NB4 (cell line): ENCODE measurements at regions not wholly inside any gene's neighbourhood (a gene's known extent, or its start where the extent isn't known, plus 50 kb on each side); places are given as distances from the start of the nearest gene placed in this dataset.

Source experiments
- DNase-seq: peaks from one replicate; pipeline ENCODE4 v3.0.0; 2010; ENCODE audit warnings: low read depth
- H3K4me3 ChIP-seq: one replicate; pipeline ENCODE4 v1.5.1; 2011; ENCODE audit warnings: mild to moderate bottlenecking, low read depth, low read length, moderate library complexity
- CTCF ChIP-seq: IDR thresholded peaks from one replicate; pipeline ENCODE4 v1.5.1; 2012; ENCODE audit warnings: low read depth, low read length
- MAX ChIP-seq: IDR thresholded peaks from 2 replicates; pipeline ENCODE4 v1.6.1; 2011; ENCODE audit warnings: low read depth, low read length
- MYC ChIP-seq: IDR thresholded peaks from 2 replicates; pipeline ENCODE4 v1.6.1; 2011; ENCODE audit warnings: low read depth, low read length
- POLR2A ChIP-seq: IDR thresholded peaks from 2 replicates; pipeline ENCODE4 v1.6.1; 2011; ENCODE audit warnings: mild to moderate bottlenecking; ENCODE audit not compliant: insufficient read length; ENCODE audit errors: extremely low read depth

- TF ChIP-seq MAX (no peak), CTCF (no peak), MYC (no peak), POLR2A (no peak)
- no peak overlapping the region for H3K4me3 ChIP-seq
- DNase-seq = no peak
Observed at GRCh38 chr11:95442531-95443050, 211.6 kb upstream of the SESN3 start.

GRCh38 chr11:95435628-95436353, 204.8 kb upstream of the SESN3 start:
- TF ChIP-seq MYC (no peak), POLR2A (no peak)
- H3K4me3 ChIP-seq = no peak overlapping the region
- DNase-seq = no peak

GRCh38 chr11:95435192-95435591, 204.2 kb upstream of the SESN3 start:
- TF ChIP-seq MAX (no peak), MYC (no peak), CTCF (no peak), POLR2A (no peak)
- no peak overlapping the region for H3K4me3 ChIP-seq
- no peak for DNase-seq

GRCh38 chr11:95434489-95435057, 203.6 kb upstream of the SESN3 start:
- no peak overlapping the region for H3K4me3 ChIP-seq
- TF ChIP-seq CTCF = no peak
- no peak for TF ChIP-seq MYC
- TF ChIP-seq MAX = no peak
- TF ChIP-seq POLR2A = no peak
- DNase-seq = no peak

- no peak for TF ChIP-seq POLR2A
- TF ChIP-seq CTCF = no peak
- TF ChIP-seq MYC = no peak
- TF ChIP-seq MAX = no peak
- DNase-seq = no peak
- H3K4me3 ChIP-seq = no peak overlapping the region
Observed at GRCh38 chr11:95434009-95434408, 203.0 kb upstream of the SESN3 start.

- H3K4me3 ChIP-seq = no peak overlapping the region
- TF ChIP-seq POLR2A = no peak
- TF ChIP-seq MYC = no peak
- TF ChIP-seq CTCF = no peak
- TF ChIP-seq MAX = no peak
- no peak for DNase-seq
Observed at GRCh38 chr11:95432714-95433503, 201.9 kb upstream of the SESN3 start.
